ENCODE measurements at regions not wholly inside any gene's neighbourhood (a gene's known extent, or its start where the extent isn't known, plus 50 kb on each side); places are given as distances from the start of the nearest gene placed in this dataset.

- Mint-ChIP-seq H3K36me3 (ENCODE audit: low read depth) (no peaks in the 10 kb centered on the region), H3K4me3 (no peak overlapping the region), H3K27me3 (ENCODE audit: insufficient read depth) (no peaks in the 10 kb centered on the region; the same call in none of the 2 replicates), H3K27ac (no peak overlapping the region), H3K4me1 (ENCODE audit: low read depth) (no peaks in the 10 kb centered on the region), H3K9me3 (no peaks in the 10 kb centered on the region)
- TF ChIP-seq CTCF (IDR thresholded peaks at IDR 0.05): no peak
- DNase-seq: no peak
Observed at GRCh38 chr4:121551271-121551670, 145.5 kb downstream of the ANXA5 start.

GRCh38 chr4:121541696-121542095 lies 155.1 kb downstream of the ANXA5 start:
- no peaks in the 10 kb centered on the region for H3K27me3 Mint-ChIP-seq (ENCODE audit: insufficient read depth)
- no peaks in the 10 kb centered on the region for H3K9me3 Mint-ChIP-seq
- no peak overlapping the region for H3K4me3 Mint-ChIP-seq
- no peaks in the 10 kb centered on the region for H3K4me1 Mint-ChIP-seq (ENCODE audit: low read depth)
- no peak for TF ChIP-seq CTCF (IDR thresholded peaks at IDR 0.05)
- no peaks in the 10 kb centered on the region for H3K36me3 Mint-ChIP-seq (ENCODE audit: low read depth)
- H3K27ac Mint-ChIP-seq: no peak overlapping the region
- DNase-seq: no peak

GRCh38 chr4:121535351-121535750 lies 154.5 kb upstream of the QRFPR start:
- no peak for DNase-seq
- H3K4me1 Mint-ChIP-seq (ENCODE audit: low read depth): no peaks in the 10 kb centered on the region
- TF ChIP-seq CTCF (IDR thresholded peaks at IDR 0.05): no peak
- H3K9me3 Mint-ChIP-seq: no peaks in the 10 kb centered on the region
- H3K4me3 Mint-ChIP-seq: no peak overlapping the region
- no peaks in the 10 kb centered on the region for H3K36me3 Mint-ChIP-seq (ENCODE audit: low read depth)
- no peak overlapping the region for H3K27ac Mint-ChIP-seq
- H3K27me3 Mint-ChIP-seq (ENCODE audit: insufficient read depth): no peaks in the 10 kb centered on the region; the same call in 1 of the 2 replicates

- Mint-ChIP-seq H3K9me3 (no peaks in the 10 kb centered on the region), H3K4me3 (no peak overlapping the region), H3K27ac (no peak overlapping the region), H3K27me3 (ENCODE audit: insufficient read depth) (no peaks in the 10 kb centered on the region; the same call in 1 of the 2 replicates), H3K4me1 (ENCODE audit: low read depth) (no peaks in the 10 kb centered on the region), H3K36me3 (ENCODE audit: low read depth) (no peaks in the 10 kb centered on the region)
- no peak for TF ChIP-seq CTCF (IDR thresholded peaks at IDR 0.05)
- DNase-seq: no peak
Observed at GRCh38 chr4:121534187-121534586, 153.4 kb upstream of the QRFPR start.

- H3K4me1 Mint-ChIP-seq (ENCODE audit: low read depth): no peaks in the 10 kb centered on the region
- H3K36me3 Mint-ChIP-seq (ENCODE audit: low read depth): no peaks in the 10 kb centered on the region
- no peaks in the 10 kb centered on the region for H3K9me3 Mint-ChIP-seq
- H3K4me3 Mint-ChIP-seq: no peak overlapping the region
- no peak overlapping the region for H3K27ac Mint-ChIP-seq
- H3K27me3 Mint-ChIP-seq (ENCODE audit: insufficient read depth): peaks cover 1% of the 10 kb centered on the region
- no peak for DNase-seq
- TF ChIP-seq CTCF (IDR thresholded peaks at IDR 0.05): no peak
Observed at GRCh38 chr4:121526509-121526908, 145.7 kb upstream of the QRFPR start.

All from HFFc6 (cell line).